H9 (cell line): ENCODE measurements at regions not wholly inside any gene's neighbourhood (a gene's known extent, or its start where the extent isn't known, plus 50 kb on each side); places are given as distances from the start of the nearest gene placed in this dataset.

ENCODE experiments used
- DNase-seq: peaks from one replicate; pipeline ENCODE4 v3.0.0-alpha.2; 2017
- H2AFZ ChIP-seq: one replicate; pipeline ENCODE4 v1.6.1; 2013; ENCODE audit warnings: mild to moderate bottlenecking, low read length, control low read depth, moderate library complexity
- H2AK5ac ChIP-seq: 2 replicates; pipeline ENCODE4 v1.6.1; 2013; ENCODE audit warnings: low read length, control low read depth, mixed read lengths; ENCODE audit not compliant: insufficient read length
- H2BK120ac ChIP-seq: one replicate; pipeline ENCODE4 v1.6.1; 2013; ENCODE audit warnings: low read depth, mild to moderate bottlenecking, low read length, control low read depth, inconsistent platforms; ENCODE audit not compliant: poor library complexity, severe bottlenecking
- H2BK12ac ChIP-seq: 2 replicates; pipeline ENCODE4 v1.6.1; 2013; ENCODE audit warnings: low read length, control low read depth, mixed read lengths, low read depth; ENCODE audit not compliant: insufficient read length
- H2BK15ac ChIP-seq: 2 replicates; pipeline ENCODE4 v1.6.1; 2013; ENCODE audit warnings: low read depth, low read length, control low read depth
- H2BK20ac ChIP-seq: one replicate; pipeline ENCODE4 v1.6.1; 2013; ENCODE audit warnings: low read depth, mild to moderate bottlenecking, low read length, control low read depth, inconsistent platforms; ENCODE audit not compliant: poor library complexity, severe bottlenecking
- H2BK5ac ChIP-seq: 2 replicates; pipeline ENCODE4 v1.6.1; 2013; ENCODE audit warnings: low read length, control low read depth, mixed read lengths; ENCODE audit not compliant: insufficient read length
- H3K14ac ChIP-seq: 2 replicates; pipeline ENCODE4 v1.6.1; 2013; ENCODE audit warnings: low read length, control low read depth; ENCODE audit not compliant: insufficient read depth
- H3K18ac ChIP-seq: 2 replicates; pipeline ENCODE4 v1.6.1; 2013; ENCODE audit warnings: low read depth, mild to moderate bottlenecking, mixed read lengths, low read length, control low read depth; ENCODE audit not compliant: insufficient read length
- H3K23ac ChIP-seq: 2 replicates; pipeline ENCODE4 v1.6.1; 2013; ENCODE audit warnings: low read length, control low read depth, mixed read lengths, low read depth; ENCODE audit not compliant: insufficient read length
- H3K23me2 ChIP-seq: 2 replicates; pipeline ENCODE4 v1.6.1; 2013; ENCODE audit warnings: low read depth, mild to moderate bottlenecking, mixed read lengths, low read length, control low read depth; ENCODE audit not compliant: insufficient read length, poor library complexity, severe bottlenecking
- H3K27ac ChIP-seq: 2 replicates; pipeline ENCODE4 v1.5.1; 2013; ENCODE audit warnings: low read length, control low read depth, mixed read lengths, low read depth; ENCODE audit not compliant: insufficient read length
- H3K27me3 ChIP-seq: 2 replicates; pipeline ENCODE4 v1.6.1; 2013; ENCODE audit warnings: low read length, control low read depth, inconsistent platforms; ENCODE audit not compliant: insufficient read depth
- H3K4ac ChIP-seq: 2 replicates; pipeline ENCODE4 v1.6.1; 2013; ENCODE audit warnings: low read depth, mild to moderate bottlenecking, control low read depth, inconsistent platforms, low read length, moderate library complexity
- H3K4me1 ChIP-seq: 2 replicates; pipeline ENCODE4 v1.6.1; 2013; ENCODE audit warnings: low read length, control low read depth, inconsistent platforms; ENCODE audit not compliant: insufficient read depth
- H3K4me2 ChIP-seq: 2 replicates; pipeline ENCODE4 v1.6.1; 2013; ENCODE audit warnings: low read length, control low read depth, mixed read lengths; ENCODE audit not compliant: insufficient read length, insufficient read depth
- H3K56ac ChIP-seq: 2 replicates; pipeline ENCODE4 v1.6.1; 2013; ENCODE audit warnings: low read depth, mild to moderate bottlenecking, mixed read lengths, low read length, control low read depth; ENCODE audit not compliant: insufficient read length
- H3K79me1 ChIP-seq: 2 replicates; pipeline ENCODE4 v1.6.1; 2013; ENCODE audit warnings: low read depth, mild to moderate bottlenecking, moderate library complexity, low read length, control low read depth, inconsistent platforms; ENCODE audit not compliant: insufficient read depth, poor library complexity, severe bottlenecking
- H3K79me2 ChIP-seq: 2 replicates; pipeline ENCODE4 v1.6.1; 2013; ENCODE audit warnings: low read length, control low read depth, inconsistent platforms; ENCODE audit not compliant: insufficient read depth
- H3K9ac ChIP-seq: 2 replicates; pipeline ENCODE4 v1.6.1; 2013; ENCODE audit warnings: low read length, control low read depth, mixed read lengths; ENCODE audit not compliant: insufficient read length; ENCODE audit errors: extremely low read depth
- H3K9me3 ChIP-seq: one replicate; pipeline ENCODE4 v1.6.1; 2013; ENCODE audit warnings: low read depth, low read length, inconsistent platforms; ENCODE audit not compliant: control insufficient read depth
- H3T11ph ChIP-seq: one replicate; pipeline ENCODE4 v1.6.1; 2013; ENCODE audit warnings: mild to moderate bottlenecking, low read length, control low read depth, inconsistent platforms
- H4K20me1 ChIP-seq: one replicate; pipeline ENCODE4 v1.6.1; 2013; ENCODE audit not compliant: control insufficient read depth, insufficient read length, insufficient read depth
- H4K5ac ChIP-seq: 2 replicates; pipeline ENCODE4 v1.6.1; 2013; ENCODE audit warnings: low read depth, mild to moderate bottlenecking, mixed read lengths, low read length, control low read depth; ENCODE audit not compliant: insufficient read length
- H4K8ac ChIP-seq: replicated peaks from 2 replicates; pipeline ENCODE4 v1.6.1; 2013; ENCODE audit warnings: low read length, control low read depth, mixed read lengths, low read depth; ENCODE audit not compliant: insufficient read length
- H4K91ac ChIP-seq: 2 replicates; pipeline ENCODE4 v1.6.1; 2013; ENCODE audit warnings: low read depth, mild to moderate bottlenecking, moderate library complexity, mixed read lengths, low read length, control low read depth; ENCODE audit not compliant: insufficient read length
- H3K27ac Mint-ChIP-seq, 3 experiments: 2 replicates in 2 of 3; 3 replicates in 1 of 3; pipeline ENCODE4 v1.8.0; 2020 to 2021; ENCODE audit warnings: mixed read lengths in 3 of 3, mild to moderate bottlenecking in 1 of 3, moderate library complexity in 1 of 3
- H3K27me3 Mint-ChIP-seq: 2 replicates; pipeline ENCODE4 v1.8.0; 2021; ENCODE audit warnings: low read depth, mild to moderate bottlenecking, moderate library complexity, mixed read lengths
- H3K36me3 Mint-ChIP-seq, 3 experiments: 2 replicates in 2 of 3; 3 replicates in 1 of 3; pipeline ENCODE4 v1.8.0; 2020 to 2021; ENCODE audit warnings: low read depth in 3 of 3, mixed read lengths in 3 of 3; ENCODE audit not compliant: insufficient read depth in 1 of 3
- H3K4me1 Mint-ChIP-seq, 2 experiments: 2 replicates each; pipeline ENCODE4 v1.8.0; 2020; ENCODE audit warnings: mixed read lengths in 2 of 2
- H3K4me3 Mint-ChIP-seq, 2 experiments: 2 replicates in 1 of 2; 3 replicates in 1 of 2; pipeline ENCODE4 v1.8.0; 2020 to 2021; ENCODE audit warnings: mild to moderate bottlenecking in 2 of 2, mixed read lengths in 2 of 2, moderate library complexity in 1 of 2
- H3K9me3 Mint-ChIP-seq, 2 experiments: 2 replicates in 1 of 2; 3 replicates in 1 of 2; pipeline ENCODE4 v1.8.0; 2020; ENCODE audit warnings: mild to moderate bottlenecking in 2 of 2, mixed read lengths in 2 of 2, moderate library complexity in 1 of 2
- CTCF ChIP-seq: fragments of 200-600 bp; sonication (generic); conservative IDR thresholded peaks from 3 replicates; pipeline ENCODE4 v1.8.0; 2021; ENCODE audit warnings: antibody characterized with exemption, mild to moderate bottlenecking
- WGBS: extraction: QIAGEN DNeasy Blood & Tissue Kit; methylation state at CpG from one replicate; pipeline ENCODE4 v1.1.7; 2013; ENCODE audit warnings: missing lambda C conversion rate, low lambda C conversion rate, mixed read lengths; ENCODE audit not compliant: insufficient read length; ENCODE audit errors: extremely low coverage; 5-methylcytosine and 5-hydroxymethylcytosine counted together

DNA sequence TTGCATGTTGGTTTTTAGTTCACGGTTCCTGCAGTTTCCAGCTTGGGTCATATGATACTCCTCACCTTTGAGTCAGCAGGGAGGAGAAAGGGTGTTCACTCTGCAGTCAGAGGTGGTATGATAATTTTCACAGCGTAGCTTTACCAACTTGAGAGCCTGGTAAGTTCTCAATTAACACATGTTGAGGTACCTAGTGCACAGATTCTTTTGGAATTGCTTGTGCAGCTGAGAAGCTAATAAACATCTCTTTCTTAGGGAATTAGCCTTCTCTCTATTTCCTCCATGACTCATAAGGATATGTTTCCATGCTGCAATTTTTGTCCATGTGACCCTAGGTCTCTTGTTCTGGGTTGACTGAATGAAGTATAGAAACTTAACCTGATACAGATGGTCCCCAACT lies 166.6 kb downstream of the KIF20B start:
- H4K20me1 ChIP-seq = no peaks in the 10 kb centered on the region
- H3K4ac ChIP-seq = no peak overlapping the region
- no peak for TF ChIP-seq CTCF
- no peak overlapping the region for H2AFZ ChIP-seq
- no peak overlapping the region for H2BK120ac ChIP-seq
- DNase-seq = no peak
- no peaks in the 10 kb centered on the region for H3K79me2 ChIP-seq
- H4K8ac ChIP-seq = no peak overlapping the region
- H3T11ph ChIP-seq = no peak overlapping the region
- no peak overlapping the region for H4K5ac ChIP-seq
- no peaks in the 10 kb centered on the region for H3K23me2 ChIP-seq
- no peak overlapping the region for H3K9ac ChIP-seq
- no peak overlapping the region for H3K18ac ChIP-seq
- H3K4me3 Mint-ChIP-seq = no peak overlapping the region
- H3K27ac ChIP-seq = no peak overlapping the region
- peaks cover 8 to 17% of the 10 kb centered on the region in 2 experiments for H3K4me1 Mint-ChIP-seq
- H3K9me3 Mint-ChIP-seq = no peaks in the 10 kb centered on the region
- no peak overlapping the region for H2BK5ac ChIP-seq
- no peak overlapping the region for H2BK12ac ChIP-seq
- no peak overlapping the region for H4K91ac ChIP-seq
- H3K4me2 ChIP-seq = no peak overlapping the region
- no peak overlapping the region for H3K56ac ChIP-seq
- no peaks in the 10 kb centered on the region for H3K36me3 Mint-ChIP-seq
- H3K14ac ChIP-seq = no peak overlapping the region
- H2AK5ac ChIP-seq = no peak overlapping the region
- H3K79me1 ChIP-seq = no peaks in the 10 kb centered on the region
- H3K27me3 ChIP-seq = no peaks in the 10 kb centered on the region
- H3K27me3 Mint-ChIP-seq = no peaks in the 10 kb centered on the region; the same call in none of the 2 replicates
- no peak overlapping the region for H3K23ac ChIP-seq
- H2BK15ac ChIP-seq = no peak overlapping the region
- no peak overlapping the region for H3K27ac Mint-ChIP-seq
- no peaks in the 10 kb centered on the region for H3K4me1 ChIP-seq
- no peak overlapping the region for H2BK20ac ChIP-seq
- no CpG with 5 or more reads among the region's 2 CpGs for WGBS
- no peaks in the 10 kb centered on the region for H3K9me3 ChIP-seq
